HepG2 (cell line): ENCODE measurements at regions not wholly inside any gene's neighbourhood (a gene's known extent, or its start where the extent isn't known, plus 50 kb on each side); places are given as distances from the start of the nearest gene placed in this dataset.

Experiments
- ATAC-seq: fragments of 200-7000 bp; cut with Tn5 transposase; 3 replicates; pipeline ENCODE4 v1.9.1; 2020; ENCODE audit warnings: mild to moderate bottlenecking, moderate library complexity
- BruUV-seq: library from RNA; stranded (reverse); fragments of 400-500 nt; replicated peaks from 2 replicates; lab custom pipeline; 2021; lab: Mats Ljungman, UMichigan
- CTCF ChIA-PET: fragments of 300-600 bp; formaldehyde crosslinking; extraction: SDS; loops from one replicate; lab custom pipeline; 2021; ENCODE audit warnings: low total read pairs, inconsistent platforms, low intra/inter-chr PET ratio; lab: Yijun Ruan, JAX
- POLR2A ChIA-PET: fragments of 350-600 bp; sonication (Branson Sonifier 250); formaldehyde crosslinking; loops from one replicate; lab custom pipeline; 2020; ENCODE audit warnings: antibody characterized with exemption, inconsistent platforms; lab: Yijun Ruan, JAX
- DNase-seq: peaks from one replicate; pipeline ENCODE4 v3.0.0-alpha.2; 2015; ENCODE audit warnings: low spot score
- FAIRE-seq: peaks from 3 replicates; lab custom pipeline; 2011; peaks lifted over from hg19 to GRCh38; lab: Jason Lieb, UNC
- H2AFZ ChIP-seq: one replicate; pipeline ENCODE4 v1.6.1; 2011; ENCODE audit warnings: low read length, inconsistent platforms
- H3K27ac ChIP-seq: fragments of 300-600 bp; 3 replicates; pipeline ENCODE4 v1.8.0; 2011; ENCODE audit warnings: mixed run types, mild to moderate bottlenecking, mixed read lengths, low read length, inconsistent platforms; ENCODE audit not compliant: insufficient read depth; ENCODE audit errors: extremely low read length
- H3K27me3 ChIP-seq, 2 experiments: fragments of 200-600 bp in 1 of 2; 2 replicates in 1 of 2; 3 replicates in 1 of 2; pipeline versions ENCODE4 v1.6.0 to v1.8.0; 2011; ENCODE audit warnings: low read length in 2 of 2, mild to moderate bottlenecking in 2 of 2, moderate library complexity in 2 of 2, inconsistent platforms in 1 of 2; ENCODE audit not compliant: insufficient read depth in 2 of 2, control insufficient read depth in 1 of 2
- H3K36me3 ChIP-seq, 2 experiments: fragments of 200-600 bp in 1 of 2; replicated peaks in 1 of 2; 2 replicates in 1 of 2; 3 replicates in 1 of 2; pipeline versions ENCODE4 v1.5.1 to v1.8.0; 2011; ENCODE audit warnings: low read length in 2 of 2, inconsistent platforms in 1 of 2; ENCODE audit not compliant: insufficient read depth in 2 of 2, control insufficient read depth in 1 of 2
- H3K4me1 ChIP-seq: 2 replicates; pipeline ENCODE4 v1.5.1; 2012; ENCODE audit warnings: low read length, inconsistent platforms; ENCODE audit not compliant: insufficient read depth
- H3K4me2 ChIP-seq: 2 replicates; pipeline ENCODE4 v1.6.0; 2011; ENCODE audit warnings: low read depth, low read length, inconsistent platforms
- H3K4me3 ChIP-seq, 3 experiments: fragments of 200-600 bp in 1 of 3; sonication (generic), shearing (Covaris generic) in 1 of 3; replicated peaks in 1 of 3; 2 replicates each; pipeline ENCODE4 v1.5.1; 2011 to 2016; ENCODE audit warnings: low read length in 3 of 3, inconsistent platforms in 2 of 3, low read depth in 2 of 3, mild to moderate bottlenecking in 2 of 3, control low read depth in 1 of 3, mixed read lengths in 1 of 3; ENCODE audit not compliant: insufficient read depth in 1 of 3
- H3K79me2 ChIP-seq: one replicate; pipeline ENCODE4 v1.6.1; 2011; ENCODE audit warnings: low read length, inconsistent platforms; ENCODE audit not compliant: insufficient read depth
- H3K9ac ChIP-seq: 2 replicates; pipeline ENCODE4 v1.6.0; 2011; ENCODE audit warnings: mild to moderate bottlenecking, low read depth, low read length, inconsistent platforms; ENCODE audit not compliant: insufficient read depth
- H3K9me3 ChIP-seq: 2 replicates; pipeline ENCODE4 v1.5.1; 2012; ENCODE audit warnings: mild to moderate bottlenecking, low read length
- H4K20me1 ChIP-seq: 2 replicates; pipeline ENCODE4 v1.6.0; 2011; ENCODE audit warnings: inconsistent platforms, mild to moderate bottlenecking, low read length, moderate library complexity; ENCODE audit not compliant: insufficient read depth
- BCL3 ChIP-seq: sonication (generic); formaldehyde crosslinking; IDR thresholded peaks from 2 replicates; pipeline ENCODE4 v1.5.1; 2020; ENCODE audit warnings: mild to moderate bottlenecking, missing genetic modification reagents, moderate library complexity
- HMGXB4 ChIP-seq, 2 experiments: sonication (generic) in 1 of 2; formaldehyde crosslinking in 1 of 2; IDR thresholded peaks; 2 replicates each; pipeline versions ENCODE4 v1.4.0 to v1.6.1; 2018 to 2020; ENCODE audit warnings: missing genetic modification reagents in 2 of 2, borderline replicate concordance in 1 of 2, low read depth in 1 of 2, mild to moderate bottlenecking in 1 of 2, missing biosample characterization in 1 of 2
- POLR2A ChIP-seq, 2 experiments: IDR thresholded peaks; 2 replicates each; pipeline ENCODE4 v1.6.1; 2011; ENCODE audit warnings: low read depth in 2 of 2, low read length in 2 of 2, mild to moderate bottlenecking in 1 of 2, moderate library complexity in 1 of 2; ENCODE audit not compliant: insufficient read depth in 1 of 2
- ZNF10 ChIP-seq: sonication (generic); formaldehyde crosslinking; IDR thresholded peaks from 2 replicates; pipeline ENCODE4 v1.4.0; 2020; ENCODE audit warnings: mild to moderate bottlenecking, low read depth, missing genetic modification reagents, borderline replicate concordance
- ZNF446 ChIP-seq: sonication (generic); formaldehyde crosslinking; IDR thresholded peaks from 2 replicates; pipeline ENCODE4 v1.5.0; 2020; ENCODE audit warnings: mild to moderate bottlenecking, missing genetic modification reagents
- ZNF879 ChIP-seq: sonication (generic); formaldehyde crosslinking; IDR thresholded peaks from 2 replicates; pipeline ENCODE4 v1.8.1; 2023; ENCODE audit warnings: missing genetic modification reagents
- WGBS: methylation state at CpG from one replicate; pipeline ENCODE4 v1.1.6; 2017; ENCODE audit warnings: low lambda C conversion rate; 5-methylcytosine and 5-hydroxymethylcytosine counted together
- in situ Hi-C: cut with HindIII; loops from 2 replicates; pipeline ENCODE4 v1.10.0; 2017; ENCODE audit warnings: low pct_unique_long_range_greater_than_20kb; ENCODE audit not compliant: extremely low pct_ligation_motif_present
- intact Hi-C: fragments of 100-400 bp; cut with micrococcal nuclease; formaldehyde crosslinking; loops from one replicate; pipeline ENCODE4 v1.10.0; 2022; ENCODE audit not compliant: unreplicated experiment

- Histone ChIP-seq H3K27ac (no peak overlapping the region), H3K4me1 (no peaks in the 10 kb centered on the region), H3K4me3 (no peak overlapping the region), H3K9me3 (no peaks in the 10 kb centered on the region), H3K9ac (no peak overlapping the region), H4K20me1 (no peaks in the 10 kb centered on the region), H3K27me3 (peaks cover 2 to 42% of the 10 kb centered on the region in 2 experiments; a peak in 4 of 5 replicates), H2AFZ (no peak overlapping the region), H3K36me3 (no peaks in the 10 kb centered on the region), H3K79me2 (no peaks in the 10 kb centered on the region), H3K4me2 (no peak overlapping the region)
- ATAC-seq (no peak), DNase-seq (no peak), FAIRE-seq (no peak)
- no TSS peak for BruUV-seq
- ChIA-PET POLR2A (no interaction called here), CTCF (no interaction called here)
- TF ChIP-seq BCL3 (CRISPR knock-in tag) (no peak), ZNF10 (CRISPR knock-in tag) (no peak), ZNF446 (no peak), POLR2A (IDR thresholded peaks at IDR 0.05; ENCODE audit: insufficient read depth in 1 of 2, low read depth in 2 of 2, low read length in 2 of 2) (no peak), HMGXB4 (CRISPR knock-in tag; IDR thresholded peaks at IDR 0.05; ENCODE audit: borderline replicate concordance in 1 of 2, low read depth in 1 of 2) (no peak), ZNF879 (CRISPR knock-in tag) (no peak)
- in situ Hi-C loops = no loop called here
- WGBS = 66% methylated on average over 25 of the region's 27 CpGs
- intact Hi-C loops = no loop called here
Observed at GRCh38 chr6:4191271-4191721, 55.9 kb upstream of the ECI2 start.
